ENCODE measurements at regions not wholly inside any gene's neighbourhood (a gene's known extent, or its start where the extent isn't known, plus 50 kb on each side); places are given as distances from the start of the nearest gene placed in this dataset.

DNA sequence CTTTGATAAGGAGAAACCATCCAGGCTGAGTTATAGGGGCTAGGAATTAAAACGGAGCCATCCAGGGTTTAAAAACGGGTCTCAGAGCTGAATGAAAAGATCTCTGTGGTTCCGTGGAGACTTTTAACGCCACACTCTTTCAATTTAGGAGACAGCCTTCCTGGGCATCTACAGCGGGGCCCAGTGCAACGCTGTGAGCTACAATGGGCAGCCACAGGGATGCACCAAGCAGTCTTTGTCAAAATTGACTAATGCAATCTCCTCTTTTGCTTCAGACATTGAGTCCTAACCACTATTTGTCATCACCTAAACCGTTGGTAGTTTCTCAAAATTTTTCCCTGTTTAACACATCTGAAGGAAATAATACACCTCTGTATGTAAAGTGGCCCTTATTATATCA, 96.6 kb upstream of the ABCA1 start:
- no peak for DNase-seq

DNA sequence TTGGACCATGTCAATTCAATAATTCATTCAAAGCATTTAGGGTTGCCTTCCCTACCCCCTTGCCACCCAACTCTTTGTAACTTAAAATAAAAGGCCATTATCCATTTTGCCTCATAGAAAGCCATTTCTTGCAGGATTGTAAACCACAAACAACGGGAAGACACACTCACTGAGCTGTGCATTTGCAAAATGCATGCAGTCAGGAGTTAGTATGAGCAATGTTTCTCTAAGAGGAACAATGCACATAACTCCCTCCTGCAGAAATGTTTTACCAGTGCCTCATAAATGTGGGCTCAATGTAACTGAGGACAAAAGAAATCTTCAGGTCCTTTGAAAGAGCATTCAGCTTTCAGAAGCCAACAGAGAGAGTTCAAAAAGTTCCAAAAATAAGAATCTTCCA, 98.5 kb upstream of the ABCA1 start:
- no peak for DNase-seq

DNA sequence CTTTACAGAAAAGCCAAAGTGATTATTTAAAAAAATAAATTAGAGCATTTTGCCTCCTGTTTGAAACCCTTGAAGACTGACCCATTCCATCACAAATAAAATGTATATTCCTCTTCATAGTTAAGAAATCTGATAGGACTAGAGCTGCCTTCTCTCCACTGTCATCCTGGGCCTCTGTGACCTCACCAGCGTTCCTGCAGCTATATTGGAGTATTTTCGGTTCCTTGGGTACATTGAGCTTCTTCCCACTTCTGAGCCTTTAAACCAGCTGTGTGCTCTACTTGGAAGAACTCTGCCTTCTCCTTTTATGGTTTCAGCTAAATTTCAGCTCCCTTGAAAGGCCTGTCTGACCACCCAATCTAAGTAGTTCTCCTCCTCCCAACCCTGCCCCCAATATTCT, 99.1 kb upstream of the ABCA1 start:
- no peak for DNase-seq

DNA sequence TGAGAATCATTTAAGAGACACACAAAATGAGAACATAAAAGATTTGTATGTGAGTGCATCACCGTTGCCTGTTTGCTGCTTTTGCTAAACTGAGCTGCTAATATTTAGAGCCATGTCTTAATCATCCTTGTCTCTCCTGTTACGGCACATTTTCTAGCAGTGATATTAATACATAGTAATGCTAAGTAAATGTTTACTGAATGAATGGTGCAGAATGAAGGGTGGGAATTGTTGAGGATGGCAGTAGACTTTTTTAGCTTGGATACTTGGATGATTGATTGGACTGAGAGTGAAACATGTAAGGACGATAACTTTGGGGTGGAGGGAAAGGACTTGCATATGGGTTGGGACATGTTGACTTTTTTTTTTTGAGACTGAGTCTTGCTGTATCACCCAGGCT, 102.3 kb upstream of the ABCA1 start:
- DNase-seq: no peak

DNA sequence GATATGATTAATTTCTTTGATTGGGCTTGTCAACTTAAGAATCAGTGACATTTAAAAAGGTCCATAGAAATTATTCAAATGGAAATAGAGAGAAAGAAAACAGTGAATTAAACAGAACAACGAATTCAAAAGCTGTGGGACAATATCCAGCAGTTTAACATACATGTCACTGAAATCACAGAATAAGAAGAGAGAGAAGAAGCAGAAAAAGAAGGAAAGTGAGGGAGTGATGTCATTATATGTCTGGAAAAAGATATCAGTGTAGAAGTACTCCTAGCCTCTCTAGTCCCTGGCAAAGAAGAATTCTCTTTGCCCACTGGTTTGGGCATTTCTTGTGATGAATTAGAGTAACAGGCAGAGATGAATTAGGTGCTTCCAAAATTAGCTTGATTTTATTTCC, 109.2 kb upstream of the ABCA1 start:
- DNase-seq: no peak

DNA sequence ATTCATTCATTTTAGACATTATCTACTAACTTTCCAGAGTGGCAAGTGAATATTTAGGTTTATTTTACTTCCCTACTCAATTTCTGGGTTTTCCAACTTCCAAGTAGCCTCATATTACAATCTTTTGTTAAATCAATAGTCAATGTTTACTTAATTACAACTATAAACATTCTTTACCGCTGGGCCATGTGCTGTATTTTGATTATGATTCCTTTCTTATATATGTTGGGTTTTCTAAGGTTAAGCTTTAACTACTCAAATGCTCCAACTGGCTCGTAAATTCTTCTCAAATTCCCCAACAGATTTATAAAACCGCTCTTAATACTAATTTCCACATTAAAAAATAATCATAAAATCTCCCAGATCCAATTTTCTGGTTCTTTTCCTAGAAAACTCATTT, 110.1 kb upstream of the ABCA1 start:
- DNase-seq: no peak

DNA sequence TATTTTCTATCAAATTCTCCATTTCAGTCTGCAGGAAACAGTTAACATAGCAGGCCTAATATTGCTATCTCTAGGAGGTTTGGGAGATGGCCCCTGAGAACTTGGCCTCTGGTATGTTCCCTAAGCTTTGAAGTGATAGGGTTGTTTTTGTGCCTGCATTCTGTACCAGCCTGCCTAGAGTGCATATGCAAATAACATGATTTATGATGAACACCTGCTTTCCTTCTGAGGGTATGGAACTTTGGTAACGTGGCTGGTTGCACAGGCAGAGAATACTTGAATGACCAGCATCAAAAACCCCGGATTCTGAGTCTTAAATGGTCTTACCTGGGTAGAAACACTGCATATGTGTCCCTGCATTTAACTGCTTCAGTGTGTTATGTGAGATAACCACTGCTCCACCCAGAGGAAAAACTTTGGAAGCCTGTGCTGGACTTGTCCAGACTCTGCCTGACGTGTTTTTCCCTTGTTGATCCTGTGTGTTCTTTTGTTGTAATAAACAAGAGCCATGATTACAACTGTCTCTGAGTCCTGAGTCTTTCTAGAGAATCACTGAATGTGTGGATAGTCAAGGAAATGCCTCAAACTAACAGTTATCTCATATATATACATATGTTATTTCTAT, 111.3 kb upstream of the ABCA1 start:
- no peak for DNase-seq

DNA sequence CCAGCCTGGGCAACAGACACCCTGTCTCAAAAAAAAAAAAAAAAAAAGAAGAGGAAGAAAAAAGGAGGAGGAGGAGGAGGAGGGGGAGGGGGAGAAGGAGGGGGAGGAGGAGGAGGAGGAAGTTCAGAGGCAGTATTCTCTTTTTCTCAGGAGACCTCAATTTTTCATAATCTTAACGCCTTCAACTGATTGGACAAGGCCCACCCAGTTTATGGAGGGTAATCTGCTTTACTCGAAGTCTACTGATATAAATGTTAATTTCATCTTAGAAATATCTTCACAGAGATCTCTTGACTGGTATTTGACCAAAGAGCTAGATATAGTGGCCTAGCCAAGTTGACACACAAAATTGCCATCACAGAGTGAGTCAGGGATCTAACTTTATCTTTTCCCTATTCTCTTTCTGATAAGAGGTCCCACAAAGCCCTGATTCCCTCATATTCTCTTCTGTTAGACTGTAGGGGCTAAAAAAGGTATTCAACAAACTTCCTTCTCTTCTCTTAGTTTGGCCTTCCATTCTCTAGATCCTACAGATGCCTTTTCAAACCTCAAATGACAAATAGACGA, 115.5 kb upstream of the ABCA1 start:
- DNase-seq: no peak

DNA sequence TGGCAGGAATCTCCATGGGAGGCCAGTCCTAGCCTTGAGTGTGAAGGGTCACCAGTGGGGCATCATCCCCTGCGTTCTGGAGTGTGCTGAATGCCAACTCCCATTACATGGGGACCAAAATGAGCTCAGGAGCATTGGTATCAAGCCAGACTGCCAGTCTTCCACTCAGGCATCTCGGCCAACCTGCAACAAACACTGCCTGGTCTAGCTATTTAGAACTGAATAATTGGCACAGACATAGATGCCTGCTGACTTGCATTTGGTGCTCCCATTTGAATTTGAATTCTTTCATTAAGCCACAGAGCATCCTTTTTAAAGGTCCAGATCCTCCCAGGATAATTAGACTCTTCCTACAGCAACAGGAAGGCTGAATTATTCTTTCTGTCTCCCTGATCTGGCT, 116.6 kb upstream of the ABCA1 start:
- no peak for DNase-seq

DNA sequence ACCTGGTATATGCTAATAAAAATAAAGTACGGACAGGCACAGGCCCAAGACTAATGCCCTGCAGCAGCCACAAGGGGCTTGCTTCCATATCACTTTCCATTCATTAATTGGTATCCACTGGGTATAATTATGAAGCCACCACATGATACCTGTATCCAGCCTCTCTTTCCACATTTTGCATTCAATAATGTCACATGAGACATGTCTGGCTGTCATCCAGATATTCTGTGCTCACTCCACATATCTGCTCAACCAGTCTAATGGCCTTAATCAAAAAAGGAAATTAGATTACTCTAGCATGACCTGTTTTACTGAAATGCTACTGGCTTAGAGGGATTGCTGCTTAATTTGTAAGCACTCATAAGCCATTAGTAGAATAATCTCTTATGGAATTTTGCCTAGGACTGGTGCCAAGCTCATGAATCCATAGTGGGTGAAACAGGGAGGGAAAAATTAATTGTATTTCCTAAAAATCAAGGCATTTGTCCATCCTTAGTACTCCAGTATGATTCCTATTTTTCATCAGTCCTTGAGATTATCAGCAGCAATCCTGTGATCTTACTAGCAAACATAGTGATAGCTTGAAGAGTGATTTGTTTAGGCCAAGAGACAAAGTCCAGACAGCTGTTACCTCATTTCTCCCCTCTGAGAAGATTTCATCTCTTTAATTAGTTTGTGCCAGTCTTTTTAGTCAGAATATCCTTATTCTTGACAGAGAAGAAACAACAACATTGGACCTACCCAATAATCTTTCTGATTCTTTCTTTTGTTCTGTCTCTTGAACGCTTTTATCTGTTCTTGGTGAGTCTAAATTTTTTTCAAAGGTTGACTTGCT, 119.2 kb upstream of the ABCA1 start:
- peak; percentile 56 for DNase-seq

DNA sequence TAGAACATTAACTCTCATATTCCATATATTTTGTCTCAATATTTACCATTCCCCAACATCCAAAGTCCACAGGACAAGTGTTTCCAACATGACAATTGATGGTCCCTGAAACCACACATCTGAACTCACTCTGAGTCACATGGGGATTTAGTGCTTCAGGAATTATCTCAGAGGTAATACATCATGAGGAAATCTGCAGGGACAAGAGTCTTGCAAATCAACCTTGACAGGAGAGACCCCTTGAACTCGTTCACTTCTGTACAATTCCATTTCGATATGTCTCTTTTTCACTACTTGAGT, 119.7 kb upstream of the ABCA1 start:
- no peak for DNase-seq

DNA sequence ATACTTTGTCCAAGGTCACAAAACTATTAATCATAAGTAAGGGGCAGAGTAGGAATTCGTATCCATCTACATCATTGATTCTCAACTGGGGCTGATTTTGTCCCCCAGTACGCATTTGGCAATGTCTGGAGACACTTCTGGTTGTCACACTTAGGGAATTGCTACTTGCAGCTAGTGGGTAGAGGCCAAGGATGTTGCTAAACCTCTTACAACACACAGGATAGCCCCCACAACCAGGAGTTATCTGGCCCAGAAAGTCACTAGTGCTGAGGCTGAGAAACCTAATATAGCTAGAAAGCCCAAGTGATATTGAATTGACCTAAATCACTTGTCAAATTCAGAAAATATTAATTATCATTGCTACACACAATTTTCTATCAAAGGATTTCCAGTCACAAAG, 120.4 kb upstream of the ABCA1 start:
- DNase-seq: no peak

DNA sequence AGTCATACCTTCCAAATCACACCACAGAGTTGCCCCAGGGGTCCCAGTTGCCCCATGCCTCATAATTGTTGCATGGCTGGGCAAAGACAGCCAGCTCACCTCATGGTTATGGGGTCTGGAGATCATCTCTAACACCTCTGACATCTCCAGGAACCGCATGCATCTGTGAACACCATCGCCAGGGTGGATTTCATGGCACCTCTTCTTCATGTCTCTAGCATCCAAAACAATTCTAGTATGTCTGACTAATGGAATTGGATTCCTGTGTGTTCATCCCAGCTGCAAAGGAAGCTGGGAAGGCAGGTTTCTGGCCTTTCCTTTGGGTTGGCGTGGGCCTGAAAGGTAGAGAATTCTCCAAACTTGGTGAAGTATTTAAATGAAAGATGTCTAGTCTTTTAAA, 122.3 kb upstream of the ABCA1 start:
- no peak for DNase-seq

DNA sequence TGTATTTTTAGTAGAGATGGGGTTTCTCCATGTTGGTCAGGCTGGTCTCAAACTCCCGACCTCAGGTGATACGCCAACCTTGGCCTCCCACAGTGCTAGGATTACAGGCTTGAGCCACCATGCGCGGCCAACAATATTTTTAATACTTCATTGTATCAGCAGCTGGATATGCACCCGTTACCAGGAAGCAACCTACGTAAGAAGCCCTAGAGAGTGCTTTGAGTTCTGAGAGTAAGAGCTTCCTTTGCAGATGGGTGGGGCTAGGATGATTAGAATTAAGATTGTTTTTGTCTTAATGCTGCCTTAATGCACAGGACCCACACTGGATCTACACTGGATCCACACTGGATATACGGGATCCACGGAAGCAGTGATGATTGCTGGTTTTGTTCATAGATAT, 123.9 kb upstream of the ABCA1 start:
- no peak for DNase-seq

DNA sequence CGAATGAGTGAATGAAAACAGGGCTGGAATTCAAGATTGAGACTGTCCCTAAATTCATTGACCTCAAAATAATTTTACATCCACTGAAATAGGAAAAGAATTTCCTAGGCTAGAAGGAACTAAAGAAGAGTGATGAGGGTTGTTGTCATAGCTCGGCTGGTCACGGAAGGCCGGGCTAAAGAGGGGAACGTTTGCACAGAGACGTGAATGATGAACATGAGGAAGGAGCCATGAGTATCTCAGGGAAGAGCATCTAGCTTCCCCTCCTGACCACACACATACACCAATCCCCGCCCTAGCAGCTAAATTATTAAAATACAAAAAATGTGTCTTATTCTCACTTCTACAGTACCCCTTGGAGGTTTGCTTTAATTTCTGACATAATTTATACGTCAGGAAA, 124.4 kb upstream of the ABCA1 start:
- no peak for DNase-seq

DNA sequence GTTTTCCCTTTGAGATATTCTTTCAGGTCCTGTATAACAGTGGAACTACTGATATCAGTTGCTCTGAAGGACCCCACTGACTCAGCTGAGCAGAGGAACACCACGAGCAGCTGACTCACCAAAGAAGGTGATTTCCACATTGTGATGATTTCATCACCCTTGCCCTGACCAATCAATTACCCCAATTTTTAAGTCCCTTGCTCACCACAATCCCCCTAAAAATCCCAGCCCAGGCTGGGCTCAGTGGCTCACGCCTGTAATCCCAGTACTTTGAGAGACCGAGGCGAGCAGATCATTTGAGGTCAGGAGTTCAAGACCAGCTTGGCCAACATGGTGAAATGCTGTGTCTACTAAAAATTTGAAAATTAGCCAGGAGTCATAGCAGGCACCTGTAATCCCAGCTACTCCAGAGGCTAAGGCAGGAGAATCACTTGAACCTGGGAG, 125.3 kb upstream of the ABCA1 start:
- no peak for DNase-seq

DNA sequence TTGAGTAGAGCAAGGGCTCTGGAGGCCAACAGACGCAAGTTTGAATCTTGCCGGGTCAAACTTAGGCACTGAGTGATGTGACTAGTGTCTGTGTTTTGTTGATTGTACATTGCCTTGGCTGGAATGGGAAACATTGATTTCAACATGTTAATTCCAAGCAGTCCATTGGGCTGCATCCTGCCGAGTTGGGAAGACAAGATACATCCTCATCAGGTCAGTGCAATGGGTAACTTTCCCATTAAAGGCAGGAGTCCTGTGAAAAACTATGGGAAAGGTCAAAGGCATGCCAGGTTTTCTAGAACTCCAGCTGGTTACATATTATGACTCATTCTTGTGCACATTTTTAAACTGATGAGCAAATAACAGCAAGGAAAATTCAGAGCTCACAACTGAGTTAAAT, 126.5 kb upstream of the ABCA1 start:
- no peak for DNase-seq

DNA sequence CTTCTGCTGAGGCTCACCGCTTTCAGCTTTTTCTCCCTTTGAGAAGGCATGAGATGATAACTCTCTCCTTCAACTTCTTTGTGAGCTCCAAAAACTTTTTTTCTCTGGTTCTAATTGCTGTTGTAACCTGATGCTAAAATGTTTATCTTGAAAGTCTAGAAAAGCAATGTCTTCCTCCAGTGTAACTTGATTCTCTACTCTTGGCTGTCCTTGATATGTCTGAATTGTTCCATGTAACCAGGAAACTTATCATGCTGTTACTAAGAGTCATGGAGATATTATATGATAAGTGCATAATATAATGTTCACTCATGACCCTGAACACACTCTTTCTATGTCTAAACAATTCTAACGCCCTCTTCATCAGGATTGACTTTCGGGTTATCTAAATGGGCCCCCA, 128.0 kb upstream of the ABCA1 start:
- no peak for DNase-seq

DNA sequence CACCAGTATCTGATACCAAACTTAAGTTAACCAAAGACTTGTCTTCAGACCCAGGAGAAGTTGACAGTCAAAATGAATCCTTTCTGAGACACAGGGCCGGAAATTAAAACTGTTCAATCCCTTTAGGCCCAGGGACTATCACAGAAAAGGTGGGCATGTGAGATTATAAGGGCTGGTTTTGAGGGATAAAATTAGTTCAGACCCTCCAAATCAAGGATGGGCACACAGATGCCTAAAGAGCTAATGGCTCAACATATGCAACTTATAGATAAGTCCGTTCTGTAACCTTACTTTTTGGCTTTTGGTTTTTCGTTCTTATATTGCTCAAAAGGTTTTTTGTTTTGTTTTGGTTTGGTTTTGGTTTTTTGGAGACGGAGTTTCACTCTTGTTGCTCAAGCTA, 129.6 kb upstream of the ABCA1 start:
- DNase-seq: no peak

DNA sequence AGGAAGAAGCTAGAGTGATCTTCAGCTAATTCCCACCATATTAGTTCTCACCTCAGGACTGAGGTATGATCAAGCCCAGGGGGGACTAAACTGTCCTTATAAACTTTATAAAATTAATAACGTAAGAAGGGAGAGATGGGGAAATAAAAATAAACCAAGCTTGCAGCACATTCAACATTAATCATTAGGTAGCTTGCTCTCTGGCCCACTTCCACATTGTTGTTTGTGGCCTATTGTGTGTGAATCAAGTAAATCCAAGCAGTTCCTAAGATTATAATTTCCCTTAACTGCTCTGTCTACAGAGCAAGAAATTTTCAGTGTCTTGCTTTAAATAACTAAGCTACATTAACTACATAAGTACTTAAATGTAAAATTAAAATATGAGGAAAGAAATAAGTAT, 131.3 kb upstream of the ABCA1 start:
- no peak for DNase-seq

DNA sequence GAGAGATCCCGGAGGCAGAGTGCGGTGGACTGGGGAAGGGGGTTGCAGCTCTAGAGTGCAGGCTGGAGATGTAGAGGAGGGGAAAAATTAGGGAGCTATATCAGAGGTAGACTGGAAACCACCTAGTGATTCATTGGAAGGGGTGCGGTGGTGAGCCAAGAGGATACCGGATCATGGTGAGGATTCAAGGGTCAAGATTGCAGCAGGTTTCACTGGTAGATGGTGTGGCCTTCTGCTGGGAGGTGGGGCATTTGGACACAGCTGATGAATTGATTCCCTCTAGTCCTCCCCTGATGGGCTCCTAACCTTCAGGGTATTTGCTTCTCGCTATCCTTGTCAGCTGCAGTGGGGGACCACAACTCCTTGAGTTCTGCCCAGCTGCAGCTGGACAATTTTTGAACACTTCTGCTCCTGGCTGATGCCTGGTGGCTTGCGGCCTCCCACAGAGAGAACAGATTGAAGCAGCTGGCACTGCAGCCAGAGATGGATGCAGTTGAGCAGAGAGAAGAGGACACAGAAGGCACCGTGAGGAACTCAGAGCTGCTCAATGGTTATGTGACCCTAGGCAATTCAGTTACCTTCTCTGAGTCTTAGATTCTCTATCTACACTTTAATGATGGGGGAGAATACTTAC, 134.4 kb upstream of the ABCA1 start:
- DNase-seq: peak; percentile 43

DNA sequence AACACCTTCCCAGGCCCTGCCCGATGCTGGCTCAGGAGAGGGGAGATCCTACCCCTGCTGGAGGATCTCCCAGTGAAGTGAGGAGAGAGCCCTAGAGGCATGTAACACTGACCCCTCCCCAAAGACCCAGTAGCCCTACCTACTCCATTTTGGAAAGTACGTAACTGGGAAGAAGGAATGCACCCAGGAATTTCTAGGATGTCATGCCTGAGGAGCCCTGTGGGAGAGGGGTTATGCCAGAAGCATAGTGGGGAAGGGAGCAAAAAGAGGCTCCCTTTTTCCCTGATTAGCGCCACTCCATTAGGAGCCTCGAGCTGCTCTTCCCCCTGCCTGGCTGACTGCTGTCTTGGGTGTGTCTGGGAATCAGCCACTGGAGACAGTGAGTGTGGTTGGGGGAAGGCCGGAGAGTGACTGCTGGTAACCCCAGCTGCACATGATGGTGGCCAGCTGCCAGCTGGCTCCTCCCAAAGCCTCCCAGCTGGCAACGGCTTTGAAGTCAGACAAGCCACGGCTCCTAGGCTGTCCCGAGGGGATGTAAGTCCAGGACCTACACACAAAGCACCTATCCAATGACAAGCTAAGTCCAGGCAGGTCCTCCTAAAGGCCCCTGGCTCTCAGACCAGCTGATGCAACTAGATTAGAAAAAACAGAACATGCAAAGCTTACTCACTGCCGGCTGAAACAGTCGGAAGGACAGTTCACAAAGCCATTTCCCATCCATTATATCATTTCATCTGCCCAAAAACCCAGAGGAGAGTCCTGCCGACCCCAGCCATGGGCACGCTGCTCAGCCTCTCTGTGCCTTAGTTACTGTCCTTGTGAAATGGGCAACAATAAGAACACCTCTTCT, 136.5 kb upstream of the ABCA1 start:
- peak; percentile 89 for DNase-seq
